H1 (cell line): ENCODE measurements at regions not wholly inside any gene's neighbourhood (a gene's known extent, or its start where the extent isn't known, plus 50 kb on each side); places are given as distances from the start of the nearest gene placed in this dataset.

Experiments used
- CBX5 ChIP-seq: fragments of 300-800, 300-1000 bp; sonication (generic); IDR thresholded peaks from 2 replicates; pipeline ENCODE4 v1.7.1; 2016; ENCODE audit warnings: antibody characterized with exemption, low read length, low read depth
- CHD2 ChIP-seq: IDR thresholded peaks from 2 replicates; pipeline ENCODE4 v1.6.1; 2012; ENCODE audit warnings: low read length, improper control_type of control experiment
- KDM5A ChIP-seq: fragments of 200-600 bp; IDR thresholded peaks from 2 replicates; pipeline ENCODE4 v1.7.1; 2012; ENCODE audit warnings: mild to moderate bottlenecking, low read length, inconsistent platforms, mixed read lengths

DNA sequence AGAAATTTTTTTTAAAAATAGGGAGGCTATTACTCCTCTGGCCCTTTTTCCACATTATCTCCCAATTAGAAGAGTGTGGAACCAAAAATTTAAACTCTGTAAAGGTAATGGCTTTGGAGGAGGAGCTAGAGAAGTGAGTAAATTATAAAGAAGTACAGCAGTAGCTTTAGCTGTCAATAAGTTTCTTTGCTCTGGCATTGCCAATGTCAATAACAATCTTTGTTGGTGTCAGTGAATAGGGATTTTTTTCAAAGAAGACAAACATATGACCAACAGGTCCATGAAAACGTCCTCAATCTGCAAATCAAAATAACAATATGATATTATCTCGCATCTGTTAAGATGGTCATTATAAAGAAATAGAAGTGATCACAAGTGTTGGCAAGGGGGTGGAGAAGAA is 227.1 kb upstream of the MBL2 start (continued):
- TF ChIP-seq KDM5A = no peak
- TF ChIP-seq CHD2 = no peak
- no peak for TF ChIP-seq CBX5
